HepG2 (cell line): ENCODE measurements at regions not wholly inside any gene's neighbourhood (a gene's known extent, or its start where the extent isn't known, plus 50 kb on each side); places are given as distances from the start of the nearest gene placed in this dataset.

ENCODE experiments used
- ATAC-seq: fragments of 200-7000 bp; cut with Tn5 transposase; 3 replicates; pipeline ENCODE4 v1.9.1; 2020; ENCODE audit warnings: mild to moderate bottlenecking, moderate library complexity
- BruUV-seq: library from RNA; stranded (reverse); fragments of 400-500 nt; replicated peaks from 2 replicates; lab custom pipeline; 2021; lab: Mats Ljungman, UMichigan
- CTCF ChIA-PET: fragments of 300-600 bp; formaldehyde crosslinking; extraction: SDS; loops from one replicate; lab custom pipeline; 2021; ENCODE audit warnings: low total read pairs, inconsistent platforms, low intra/inter-chr PET ratio; lab: Yijun Ruan, JAX
- POLR2A ChIA-PET: fragments of 350-600 bp; sonication (Branson Sonifier 250); formaldehyde crosslinking; loops from one replicate; lab custom pipeline; 2020; ENCODE audit warnings: antibody characterized with exemption, inconsistent platforms; lab: Yijun Ruan, JAX
- DNase-seq: peaks from one replicate; pipeline ENCODE4 v3.0.0-alpha.2; 2015; ENCODE audit warnings: low spot score
- FAIRE-seq: peaks from 3 replicates; lab custom pipeline; 2011; peaks lifted over from hg19 to GRCh38; lab: Jason Lieb, UNC
- H2AFZ ChIP-seq: one replicate; pipeline ENCODE4 v1.6.1; 2011; ENCODE audit warnings: low read length, inconsistent platforms
- H3K27ac ChIP-seq: fragments of 300-600 bp; 3 replicates; pipeline ENCODE4 v1.8.0; 2011; ENCODE audit warnings: mixed run types, mild to moderate bottlenecking, mixed read lengths, low read length, inconsistent platforms; ENCODE audit not compliant: insufficient read depth; ENCODE audit errors: extremely low read length
- H3K27me3 ChIP-seq, 2 experiments: fragments of 200-600 bp in 1 of 2; 2 replicates in 1 of 2; 3 replicates in 1 of 2; pipeline versions ENCODE4 v1.6.0 to v1.8.0; 2011; ENCODE audit warnings: low read length in 2 of 2, mild to moderate bottlenecking in 2 of 2, moderate library complexity in 2 of 2, inconsistent platforms in 1 of 2; ENCODE audit not compliant: insufficient read depth in 2 of 2, control insufficient read depth in 1 of 2
- H3K36me3 ChIP-seq, 2 experiments: fragments of 200-600 bp in 1 of 2; replicated peaks in 1 of 2; 2 replicates in 1 of 2; 3 replicates in 1 of 2; pipeline versions ENCODE4 v1.5.1 to v1.8.0; 2011; ENCODE audit warnings: low read length in 2 of 2, inconsistent platforms in 1 of 2; ENCODE audit not compliant: insufficient read depth in 2 of 2, control insufficient read depth in 1 of 2
- H3K4me1 ChIP-seq: 2 replicates; pipeline ENCODE4 v1.5.1; 2012; ENCODE audit warnings: low read length, inconsistent platforms; ENCODE audit not compliant: insufficient read depth
- H3K4me2 ChIP-seq: 2 replicates; pipeline ENCODE4 v1.6.0; 2011; ENCODE audit warnings: low read depth, low read length, inconsistent platforms
- H3K4me3 ChIP-seq, 3 experiments: fragments of 200-600 bp in 1 of 3; sonication (generic), shearing (Covaris generic) in 1 of 3; replicated peaks in 1 of 3; 2 replicates each; pipeline ENCODE4 v1.5.1; 2011 to 2016; ENCODE audit warnings: low read length in 3 of 3, inconsistent platforms in 2 of 3, low read depth in 2 of 3, mild to moderate bottlenecking in 2 of 3, control low read depth in 1 of 3, mixed read lengths in 1 of 3; ENCODE audit not compliant: insufficient read depth in 1 of 3
- H3K79me2 ChIP-seq: one replicate; pipeline ENCODE4 v1.6.1; 2011; ENCODE audit warnings: low read length, inconsistent platforms; ENCODE audit not compliant: insufficient read depth
- H3K9ac ChIP-seq: 2 replicates; pipeline ENCODE4 v1.6.0; 2011; ENCODE audit warnings: mild to moderate bottlenecking, low read depth, low read length, inconsistent platforms; ENCODE audit not compliant: insufficient read depth
- H3K9me3 ChIP-seq: 2 replicates; pipeline ENCODE4 v1.5.1; 2012; ENCODE audit warnings: mild to moderate bottlenecking, low read length
- H4K20me1 ChIP-seq: 2 replicates; pipeline ENCODE4 v1.6.0; 2011; ENCODE audit warnings: inconsistent platforms, mild to moderate bottlenecking, low read length, moderate library complexity; ENCODE audit not compliant: insufficient read depth
- FOXC1 ChIP-seq: sonication (generic); formaldehyde crosslinking; IDR thresholded peaks from 2 replicates; pipeline ENCODE4 v1.8.0; 2022; ENCODE audit warnings: mild to moderate bottlenecking, missing genetic modification reagents, borderline replicate concordance
- IKZF4 ChIP-seq: sonication (generic); formaldehyde crosslinking; IDR thresholded peaks from 2 replicates; pipeline ENCODE4 v1.5.1; 2020; ENCODE audit warnings: borderline replicate concordance, mild to moderate bottlenecking, low read depth, missing genetic modification reagents; ENCODE audit errors: not compliant biosample characterization
- MED1 ChIP-seq: sonication (generic); formaldehyde crosslinking; IDR thresholded peaks from 2 replicates; pipeline ENCODE4 v1.4.0; 2020; ENCODE audit warnings: missing genetic modification reagents
- NR2F2 ChIP-seq: IDR thresholded peaks from 2 replicates; pipeline ENCODE4 v1.6.1; 2012; ENCODE audit warnings: low read depth, inconsistent platforms, borderline replicate concordance
- SOX5 ChIP-seq: IDR thresholded peaks from 2 replicates; pipeline ENCODE4 v1.6.1; 2016; ENCODE audit warnings: borderline replicate concordance
- ZMYM2 ChIP-seq: sonication (generic); formaldehyde crosslinking; IDR thresholded peaks from 2 replicates; pipeline ENCODE4 v1.8.0; 2022; ENCODE audit warnings: mild to moderate bottlenecking, missing genetic modification reagents
- ZNF546 ChIP-seq: sonication (generic); formaldehyde crosslinking; conservative IDR thresholded peaks from 2 replicates; pipeline ENCODE4 v1.8.1; 2023; ENCODE audit warnings: mild to moderate bottlenecking, missing genetic modification reagents
- ZNF615 ChIP-seq: sonication (generic); formaldehyde crosslinking; IDR thresholded peaks from 2 replicates; pipeline ENCODE4 v1.5.0; 2020; ENCODE audit warnings: mild to moderate bottlenecking, missing genetic modification reagents, borderline replicate concordance
- WGBS: methylation state at CpG from one replicate; pipeline ENCODE4 v1.1.6; 2017; ENCODE audit warnings: low lambda C conversion rate; 5-methylcytosine and 5-hydroxymethylcytosine counted together
- in situ Hi-C: cut with HindIII; loops from 2 replicates; pipeline ENCODE4 v1.10.0; 2017; ENCODE audit warnings: low pct_unique_long_range_greater_than_20kb; ENCODE audit not compliant: extremely low pct_ligation_motif_present
- intact Hi-C: fragments of 100-400 bp; cut with micrococcal nuclease; formaldehyde crosslinking; loops from one replicate; pipeline ENCODE4 v1.10.0; 2022; ENCODE audit not compliant: unreplicated experiment
- TF ChIP-seq, protein P1 (sequence below): sonication (generic); formaldehyde crosslinking; IDR thresholded peaks from 2 replicates; pipeline ENCODE4 v1.4.0; 2020; ENCODE audit warnings: missing genetic modification reagents
- TF ChIP-seq, protein P2 (sequence below): sonication (generic); formaldehyde crosslinking; IDR thresholded peaks from 2 replicates; pipeline ENCODE4 v1.5.0; 2020; ENCODE audit warnings: missing genetic modification reagents
- TF ChIP-seq, protein P3 (sequence below): sonication (generic); formaldehyde crosslinking; IDR thresholded peaks from 2 replicates; pipeline ENCODE4 v1.4.0; 2020; ENCODE audit warnings: missing genetic modification reagents, mild to moderate bottlenecking, borderline replicate concordance
- TF ChIP-seq, protein P4 (sequence below): sonication (generic); formaldehyde crosslinking; IDR thresholded peaks from 2 replicates; pipeline ENCODE4 v1.4.0; 2020; ENCODE audit warnings: missing genetic modification reagents, mild to moderate bottlenecking, borderline replicate concordance

DNA sequence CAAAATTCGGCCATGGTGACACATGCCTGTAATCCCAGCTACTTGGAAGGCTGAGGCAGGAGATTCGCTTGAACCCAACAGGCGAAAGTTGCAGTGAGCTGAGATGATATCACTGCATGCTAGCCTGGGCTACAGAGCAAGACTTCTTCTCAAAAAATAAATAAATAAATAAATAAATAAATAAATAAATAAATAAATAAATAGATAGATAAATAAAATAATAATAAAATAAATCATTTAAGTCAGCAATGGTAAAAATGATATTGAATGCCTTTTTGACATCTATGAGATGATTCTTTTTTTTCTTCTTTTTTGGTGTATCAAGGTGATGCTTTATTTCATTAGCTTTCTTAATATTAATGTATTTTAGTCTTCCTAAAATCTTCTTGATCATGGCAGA, 221.7 kb upstream of the RXFP2 start:
- no peaks in the 10 kb centered on the region for H3K36me3 ChIP-seq
- POLR2A ChIA-PET = no interaction called here
- no peak overlapping the region for H3K9ac ChIP-seq
- no peaks in the 10 kb centered on the region for H3K27me3 ChIP-seq
- TF ChIP-seq MED1 (CRISPR knock-in tag) = no peak
- no peak for TF ChIP-seq FOXC1
- no peak for TF ChIP-seq ZMYM2 (CRISPR knock-in tag)
- TF ChIP-seq, protein P1, sequence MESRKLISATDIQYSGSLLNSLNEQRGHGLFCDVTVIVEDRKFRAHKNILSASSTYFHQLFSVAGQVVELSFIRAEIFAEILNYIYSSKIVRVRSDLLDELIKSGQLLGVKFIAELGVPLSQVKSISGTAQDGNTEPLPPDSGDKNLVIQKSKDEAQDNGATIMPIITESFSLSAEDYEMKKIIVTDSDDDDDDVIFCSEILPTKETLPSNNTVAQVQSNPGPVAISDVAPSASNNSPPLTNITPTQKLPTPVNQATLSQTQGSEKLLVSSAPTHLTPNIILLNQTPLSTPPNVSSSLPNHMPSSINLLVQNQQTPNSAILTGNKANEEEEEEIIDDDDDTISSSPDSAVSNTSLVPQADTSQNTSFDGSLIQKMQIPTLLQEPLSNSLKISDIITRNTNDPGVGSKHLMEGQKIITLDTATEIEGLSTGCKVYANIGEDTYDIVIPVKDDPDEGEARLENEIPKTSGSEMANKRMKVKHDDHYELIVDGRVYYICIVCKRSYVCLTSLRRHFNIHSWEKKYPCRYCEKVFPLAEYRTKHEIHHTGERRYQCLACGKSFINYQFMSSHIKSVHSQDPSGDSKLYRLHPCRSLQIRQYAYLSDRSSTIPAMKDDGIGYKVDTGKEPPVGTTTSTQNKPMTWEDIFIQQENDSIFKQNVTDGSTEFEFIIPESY (CRISPR knock-in tag) = no peak
- TF ChIP-seq, protein P2, sequence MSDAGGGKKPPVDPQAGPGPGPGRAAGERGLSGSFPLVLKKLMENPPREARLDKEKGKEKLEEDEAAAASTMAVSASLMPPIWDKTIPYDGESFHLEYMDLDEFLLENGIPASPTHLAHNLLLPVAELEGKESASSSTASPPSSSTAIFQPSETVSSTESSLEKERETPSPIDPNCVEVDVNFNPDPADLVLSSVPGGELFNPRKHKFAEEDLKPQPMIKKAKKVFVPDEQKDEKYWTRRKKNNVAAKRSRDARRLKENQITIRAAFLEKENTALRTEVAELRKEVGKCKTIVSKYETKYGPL (CRISPR knock-in tag) = no peak
- no peak for TF ChIP-seq ZNF615 (CRISPR knock-in tag)
- no peak for TF ChIP-seq ZNF546 (CRISPR knock-in tag)
- no peak for TF ChIP-seq SOX5
- TF ChIP-seq, protein P3, sequence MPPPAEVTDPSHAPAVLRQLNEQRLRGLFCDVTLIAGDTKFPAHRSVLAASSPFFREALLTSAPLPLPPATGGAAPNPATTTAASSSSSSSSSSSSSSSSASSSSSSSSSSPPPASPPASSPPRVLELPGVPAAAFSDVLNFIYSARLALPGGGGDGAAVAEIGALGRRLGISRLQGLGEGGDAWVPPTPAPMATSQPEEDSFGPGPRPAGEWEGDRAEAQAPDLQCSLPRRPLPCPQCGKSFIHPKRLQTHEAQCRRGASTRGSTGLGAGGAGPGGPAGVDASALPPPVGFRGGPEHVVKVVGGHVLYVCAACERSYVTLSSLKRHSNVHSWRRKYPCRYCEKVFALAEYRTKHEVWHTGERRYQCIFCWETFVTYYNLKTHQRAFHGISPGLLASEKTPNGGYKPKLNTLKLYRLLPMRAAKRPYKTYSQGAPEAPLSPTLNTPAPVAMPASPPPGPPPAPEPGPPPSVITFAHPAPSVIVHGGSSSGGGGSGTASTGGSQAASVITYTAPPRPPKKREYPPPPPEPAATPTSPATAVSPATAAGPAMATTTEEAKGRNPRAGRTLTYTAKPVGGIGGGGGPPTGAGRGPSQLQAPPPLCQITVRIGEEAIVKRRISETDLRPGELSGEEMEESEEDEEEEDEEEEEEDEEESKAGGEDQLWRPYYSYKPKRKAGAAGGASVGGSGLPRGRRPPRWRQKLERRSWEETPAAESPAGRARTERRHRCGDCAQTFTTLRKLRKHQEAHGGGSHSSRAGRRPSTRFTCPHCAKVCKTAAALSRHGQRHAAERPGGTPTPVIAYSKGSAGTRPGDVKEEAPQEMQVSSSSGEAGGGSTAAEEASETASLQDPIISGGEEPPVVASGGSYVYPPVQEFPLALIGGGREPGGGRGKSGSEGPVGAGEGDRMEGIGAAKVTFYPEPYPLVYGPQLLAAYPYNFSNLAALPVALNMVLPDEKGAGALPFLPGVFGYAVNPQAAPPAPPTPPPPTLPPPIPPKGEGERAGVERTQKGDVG (CRISPR knock-in tag) = no peak
- TF ChIP-seq IKZF4 (CRISPR knock-in tag) = no peak
- no peak for TF ChIP-seq NR2F2
- TF ChIP-seq, protein P4, sequence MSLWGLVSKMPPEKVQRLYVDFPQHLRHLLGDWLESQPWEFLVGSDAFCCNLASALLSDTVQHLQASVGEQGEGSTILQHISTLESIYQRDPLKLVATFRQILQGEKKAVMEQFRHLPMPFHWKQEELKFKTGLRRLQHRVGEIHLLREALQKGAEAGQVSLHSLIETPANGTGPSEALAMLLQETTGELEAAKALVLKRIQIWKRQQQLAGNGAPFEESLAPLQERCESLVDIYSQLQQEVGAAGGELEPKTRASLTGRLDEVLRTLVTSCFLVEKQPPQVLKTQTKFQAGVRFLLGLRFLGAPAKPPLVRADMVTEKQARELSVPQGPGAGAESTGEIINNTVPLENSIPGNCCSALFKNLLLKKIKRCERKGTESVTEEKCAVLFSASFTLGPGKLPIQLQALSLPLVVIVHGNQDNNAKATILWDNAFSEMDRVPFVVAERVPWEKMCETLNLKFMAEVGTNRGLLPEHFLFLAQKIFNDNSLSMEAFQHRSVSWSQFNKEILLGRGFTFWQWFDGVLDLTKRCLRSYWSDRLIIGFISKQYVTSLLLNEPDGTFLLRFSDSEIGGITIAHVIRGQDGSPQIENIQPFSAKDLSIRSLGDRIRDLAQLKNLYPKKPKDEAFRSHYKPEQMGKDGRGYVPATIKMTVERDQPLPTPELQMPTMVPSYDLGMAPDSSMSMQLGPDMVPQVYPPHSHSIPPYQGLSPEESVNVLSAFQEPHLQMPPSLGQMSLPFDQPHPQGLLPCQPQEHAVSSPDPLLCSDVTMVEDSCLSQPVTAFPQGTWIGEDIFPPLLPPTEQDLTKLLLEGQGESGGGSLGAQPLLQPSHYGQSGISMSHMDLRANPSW (CRISPR knock-in tag) = no peak
- H3K4me2 ChIP-seq = no peak overlapping the region
- no peaks in the 10 kb centered on the region for H3K79me2 ChIP-seq
- no peaks in the 10 kb centered on the region for H4K20me1 ChIP-seq
- DNase-seq = no peak
- 16% methylated on average over 3 of the region's 3 CpGs for WGBS
- no peak overlapping the region for H3K27ac ChIP-seq
- H3K4me3 ChIP-seq = no peak overlapping the region
- intact Hi-C loops (no loop called here), in situ Hi-C loops (no loop called here)
- no peaks in the 10 kb centered on the region for H3K4me1 ChIP-seq
- no peaks in the 10 kb centered on the region for H3K9me3 ChIP-seq
- ATAC-seq = no peak
- CTCF ChIA-PET = no interaction called here
- no peak for FAIRE-seq
- BruUV-seq = no TSS peak
- H2AFZ ChIP-seq = no peak overlapping the region
